Fibroblast of the aortic adventitia (primary cell): ENCODE measurements at regions not wholly inside any gene's neighbourhood (a gene's known extent, or its start where the extent isn't known, plus 50 kb on each side); places are given as distances from the start of the nearest gene placed in this dataset.

ENCODE experiments used
- DNase-seq: peaks from one replicate; pipeline ENCODE4 v3.0.0-alpha.2; 2010; ENCODE audit warnings: low read depth
- H3K4me3 ChIP-seq: 2 replicates; pipeline ENCODE4 v1.5.1; 2011; ENCODE audit warnings: low read depth, mild to moderate bottlenecking, control low read depth, low read length, moderate library complexity
- CTCF ChIP-seq: IDR thresholded peaks from 2 replicates; pipeline ENCODE4 v1.5.1; 2011; ENCODE audit warnings: mild to moderate bottlenecking, low read length, control low read depth, inconsistent platforms; ENCODE audit not compliant: insufficient read depth

GRCh38 chr11:134866215-134866614 is 454.2 kb upstream of the B3GAT1 start:
- H3K4me3 ChIP-seq = no peak overlapping the region
- TF ChIP-seq CTCF = no peak
- no peak for DNase-seq

GRCh38 chr11:134864968-134865305 is 452.9 kb upstream of the B3GAT1 start:
- no peak for DNase-seq
- TF ChIP-seq CTCF = no peak
- H3K4me3 ChIP-seq = no peak overlapping the region

- DNase-seq = no peak
- H3K4me3 ChIP-seq = no peak overlapping the region
- TF ChIP-seq CTCF = no peak
Measured at GRCh38 chr11:134864233-134864967, 452.4 kb upstream of the B3GAT1 start.

GRCh38 chr11:134863294-134863693 is 451.3 kb upstream of the B3GAT1 start:
- H3K4me3 ChIP-seq = no peak overlapping the region
- no peak for DNase-seq
- no peak for TF ChIP-seq CTCF

DNA sequence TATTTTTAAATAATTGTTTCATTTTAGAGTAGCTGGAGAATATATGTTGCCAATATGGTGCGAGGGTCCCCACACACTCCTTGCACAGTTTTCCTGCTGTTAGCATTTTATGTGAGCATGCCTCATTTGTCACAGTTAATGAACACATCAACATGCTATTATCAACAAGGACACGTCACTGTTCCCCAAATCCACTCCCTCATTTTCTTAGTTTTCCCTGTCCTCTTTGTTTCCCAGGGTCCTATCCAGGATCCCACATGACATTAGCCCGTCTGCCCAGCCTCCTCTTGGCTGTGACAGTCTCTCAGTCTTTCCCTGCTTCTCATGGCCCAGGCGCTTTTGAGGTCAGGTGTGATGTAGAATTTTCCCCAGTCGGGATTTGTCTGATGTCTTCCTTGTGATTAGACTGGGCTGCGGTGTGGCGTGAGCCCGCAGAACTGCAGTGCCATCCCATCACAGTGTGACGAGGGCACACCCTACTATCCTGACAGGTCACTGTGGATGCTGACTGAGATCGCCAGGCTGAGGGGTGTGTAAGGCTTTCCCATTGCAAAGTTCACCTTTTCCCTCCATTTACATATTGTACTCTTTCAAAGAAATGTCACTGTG is 450.6 kb upstream of the B3GAT1 start:
- DNase-seq = no peak
- TF ChIP-seq CTCF = no peak
- H3K4me3 ChIP-seq = no peak overlapping the region

DNA sequence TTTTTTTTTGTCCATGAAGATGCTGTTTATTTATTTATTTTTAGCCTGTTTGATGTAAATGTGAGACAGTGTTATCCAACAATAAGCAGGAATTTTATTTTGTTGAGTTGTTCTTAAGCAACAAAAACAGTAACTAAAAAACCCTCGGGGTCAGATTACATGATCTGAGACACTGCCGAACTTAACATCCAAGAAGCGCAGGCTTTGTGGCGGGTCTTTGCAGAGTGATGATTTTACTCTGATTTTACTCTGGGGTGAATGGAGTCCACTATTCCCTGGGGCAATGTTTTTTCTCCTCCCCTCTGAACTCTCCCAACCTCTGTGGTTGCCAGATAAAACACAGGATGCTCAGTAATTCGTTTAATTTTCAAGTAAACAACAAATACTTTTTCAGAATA is 450.1 kb upstream of the B3GAT1 start:
- TF ChIP-seq CTCF = no peak
- H3K4me3 ChIP-seq = no peak overlapping the region
- no peak for DNase-seq
